Progenitor cell of endocrine pancreas (in vitro differentiated cells): ENCODE measurements at regions not wholly inside any gene's neighbourhood (a gene's known extent, or its start where the extent isn't known, plus 50 kb on each side); places are given as distances from the start of the nearest gene placed in this dataset.
"Not testable (repeated sequence)": the region's sequence is repeated elsewhere in the genome, so short reads cannot be mapped to it uniquely, and the experiment has no call there.

Source experiments
- DNase-seq: peaks from one replicate; pipeline ENCODE4 v3.0.0; 2021; ENCODE audit warnings: low spot score; ENCODE audit not compliant: unreplicated experiment
- H3K27ac Mint-ChIP-seq: 2 replicates; pipeline ENCODE4 v1.8.0; 2021; ENCODE audit warnings: mild to moderate bottlenecking, moderate library complexity, mixed read lengths
- H3K27me3 Mint-ChIP-seq: 2 replicates; pipeline ENCODE4 v1.8.0; 2021; ENCODE audit warnings: mixed read lengths
- H3K36me3 Mint-ChIP-seq: 2 replicates; pipeline ENCODE4 v1.8.0; 2022; ENCODE audit warnings: mixed read lengths; ENCODE audit not compliant: insufficient read depth
- H3K4me1 Mint-ChIP-seq: 2 replicates; pipeline ENCODE4 v1.8.0; 2021; ENCODE audit warnings: low read depth, mixed read lengths
- H3K4me3 Mint-ChIP-seq: 2 replicates; pipeline ENCODE4 v1.8.0; 2021; ENCODE audit warnings: low read depth, mild to moderate bottlenecking, moderate library complexity, mixed read lengths
- H3K9me3 Mint-ChIP-seq: 2 replicates; pipeline ENCODE4 v1.8.0; 2021; ENCODE audit warnings: low read depth, mixed read lengths
- TF ChIP-seq, protein P1 (sequence below): fragments of 200-600 bp; sonication (generic); IDR thresholded peaks from one replicate; pipeline ENCODE4 v1.5.0; 2021; ENCODE audit warnings: antibody characterized with exemption, mild to moderate bottlenecking; ENCODE audit not compliant: unreplicated experiment

DNA sequence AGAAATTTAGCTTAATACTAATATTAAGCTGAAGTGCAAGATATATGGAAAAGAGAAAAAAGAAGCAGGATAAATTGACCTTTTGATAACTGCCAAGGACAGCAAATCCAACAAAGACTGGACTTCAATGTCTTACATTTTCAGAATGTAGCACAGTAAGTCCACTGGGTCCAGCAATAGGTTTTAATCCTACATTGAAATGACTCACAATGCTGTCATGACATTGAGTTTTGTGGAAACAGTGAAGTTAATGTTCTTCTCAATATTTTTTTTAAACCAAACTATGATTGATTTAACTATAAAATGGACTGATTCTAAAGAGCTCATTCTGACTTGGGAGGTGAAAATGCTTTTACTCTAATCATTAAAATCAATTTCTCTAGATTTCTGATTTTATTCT is 166.6 kb upstream of the ZNF717 start:
- Mint-ChIP-seq H3K4me1 (no peaks in the 10 kb centered on the region), H3K9me3 (no peaks in the 10 kb centered on the region), H3K4me3 (no peak overlapping the region), H3K27me3 (no peaks in the 10 kb centered on the region), H3K36me3 (no peaks in the 10 kb centered on the region), H3K27ac (no peak overlapping the region)
- no peak for DNase-seq
- TF ChIP-seq, protein P1, sequence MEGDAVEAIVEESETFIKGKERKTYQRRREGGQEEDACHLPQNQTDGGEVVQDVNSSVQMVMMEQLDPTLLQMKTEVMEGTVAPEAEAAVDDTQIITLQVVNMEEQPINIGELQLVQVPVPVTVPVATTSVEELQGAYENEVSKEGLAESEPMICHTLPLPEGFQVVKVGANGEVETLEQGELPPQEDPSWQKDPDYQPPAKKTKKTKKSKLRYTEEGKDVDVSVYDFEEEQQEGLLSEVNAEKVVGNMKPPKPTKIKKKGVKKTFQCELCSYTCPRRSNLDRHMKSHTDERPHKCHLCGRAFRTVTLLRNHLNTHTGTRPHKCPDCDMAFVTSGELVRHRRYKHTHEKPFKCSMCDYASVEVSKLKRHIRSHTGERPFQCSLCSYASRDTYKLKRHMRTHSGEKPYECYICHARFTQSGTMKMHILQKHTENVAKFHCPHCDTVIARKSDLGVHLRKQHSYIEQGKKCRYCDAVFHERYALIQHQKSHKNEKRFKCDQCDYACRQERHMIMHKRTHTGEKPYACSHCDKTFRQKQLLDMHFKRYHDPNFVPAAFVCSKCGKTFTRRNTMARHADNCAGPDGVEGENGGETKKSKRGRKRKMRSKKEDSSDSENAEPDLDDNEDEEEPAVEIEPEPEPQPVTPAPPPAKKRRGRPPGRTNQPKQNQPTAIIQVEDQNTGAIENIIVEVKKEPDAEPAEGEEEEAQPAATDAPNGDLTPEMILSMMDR, result no peak

DNA sequence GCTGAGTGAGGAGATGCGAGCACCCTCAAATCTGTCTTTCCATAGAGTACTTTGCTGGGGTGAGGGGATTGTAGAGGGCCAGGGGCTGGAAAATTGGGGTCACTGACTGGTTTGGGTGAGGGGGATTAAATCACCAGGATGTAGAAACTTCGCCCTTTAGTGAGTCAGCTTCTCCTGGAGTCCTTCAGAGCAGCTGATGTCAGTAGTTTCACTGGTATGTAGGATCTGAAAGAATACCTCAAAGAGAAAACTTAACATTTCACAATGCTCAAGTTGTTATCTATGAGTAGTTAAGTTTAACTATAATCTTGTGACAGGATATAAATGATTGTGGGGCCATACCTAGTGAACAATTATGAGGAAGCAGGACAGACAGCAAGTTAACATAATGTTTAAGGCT is 174.7 kb upstream of the ZNF717 start:
- H3K36me3 Mint-ChIP-seq, H3K4me1 Mint-ChIP-seq, H3K27ac Mint-ChIP-seq, H3K4me3 Mint-ChIP-seq, DNase-seq, H3K27me3 Mint-ChIP-seq, H3K9me3 Mint-ChIP-seq: not testable (repeated sequence)

DNA sequence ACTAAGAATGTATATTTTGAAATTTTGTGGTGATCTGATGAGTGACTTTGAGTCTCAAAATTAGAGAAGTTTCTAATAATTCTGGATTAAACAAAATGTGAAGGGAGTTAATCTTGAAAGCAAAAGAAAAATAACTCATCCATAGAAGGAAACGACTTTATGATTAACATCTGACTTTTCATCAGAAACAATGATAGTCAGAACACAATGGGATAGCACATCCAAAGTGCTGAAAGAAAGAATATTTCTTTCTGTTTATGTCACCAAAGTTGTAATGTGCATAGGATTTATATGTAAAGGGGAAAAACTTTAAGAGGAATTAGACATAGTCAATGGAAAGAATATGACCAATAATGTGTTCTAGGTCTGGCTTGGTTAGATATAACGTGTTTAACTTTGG is 176.7 kb upstream of the ZNF717 start:
- H3K27ac Mint-ChIP-seq, H3K9me3 Mint-ChIP-seq, H3K4me3 Mint-ChIP-seq, H3K27me3 Mint-ChIP-seq, H3K36me3 Mint-ChIP-seq, H3K4me1 Mint-ChIP-seq, DNase-seq: not testable (repeated sequence)

DNA sequence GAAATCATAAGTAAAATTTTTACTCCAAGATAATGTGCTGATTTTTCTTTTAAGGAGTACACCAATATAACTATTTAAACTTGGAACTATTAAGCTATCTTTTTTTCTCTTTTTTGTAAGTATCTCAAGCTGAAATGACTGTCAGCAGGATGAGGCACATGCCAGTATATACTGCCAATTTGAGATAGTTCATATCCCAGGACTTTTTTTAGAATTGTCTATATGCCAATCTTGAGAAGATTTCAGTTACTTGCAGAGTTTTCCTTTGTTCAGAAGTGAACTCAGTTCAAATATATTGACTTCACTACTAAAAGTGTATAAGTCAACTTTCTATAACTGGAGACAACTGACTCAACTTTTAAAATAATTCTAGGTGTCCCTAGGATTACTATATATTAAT is 181.7 kb upstream of the ZNF717 start:
- no peaks in the 10 kb centered on the region for H3K27me3 Mint-ChIP-seq
- H3K36me3 Mint-ChIP-seq, result no peaks in the 10 kb centered on the region
- H3K4me3 Mint-ChIP-seq, result no peak overlapping the region
- no peak for DNase-seq
- H3K27ac Mint-ChIP-seq, result no peak overlapping the region
- H3K4me1 Mint-ChIP-seq, result no peaks in the 10 kb centered on the region
- H3K9me3 Mint-ChIP-seq, result peaks cover 8% of the 10 kb centered on the region
- TF ChIP-seq, protein P1, result no peak

DNA sequence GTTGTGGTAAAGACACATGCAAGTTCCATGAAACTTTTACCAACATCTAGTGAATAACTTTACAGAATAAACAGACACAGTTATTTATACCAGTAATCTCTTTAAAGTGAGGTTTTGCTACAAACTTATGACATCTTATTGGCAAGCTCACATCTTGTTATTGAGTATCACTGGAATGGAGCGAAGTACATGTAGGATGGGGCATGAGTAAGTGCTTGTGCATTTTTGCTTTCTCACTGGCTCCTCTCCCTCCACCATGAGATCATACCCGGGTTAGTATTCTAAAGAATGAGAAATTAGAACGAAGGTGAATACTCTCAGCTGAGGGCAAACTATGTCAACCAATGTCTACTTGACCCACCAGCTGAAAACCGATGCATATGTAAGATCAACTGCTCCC is 193.3 kb upstream of the ZNF717 start:
- Mint-ChIP-seq H3K27ac (no peak overlapping the region), H3K9me3 (peaks cover 10% of the 10 kb centered on the region), H3K27me3 (no peaks in the 10 kb centered on the region), H3K4me3 (no peak overlapping the region), H3K4me1 (no peaks in the 10 kb centered on the region), H3K36me3 (no peaks in the 10 kb centered on the region)
- DNase-seq, result no peak
- TF ChIP-seq, protein P1, result no peak

DNA sequence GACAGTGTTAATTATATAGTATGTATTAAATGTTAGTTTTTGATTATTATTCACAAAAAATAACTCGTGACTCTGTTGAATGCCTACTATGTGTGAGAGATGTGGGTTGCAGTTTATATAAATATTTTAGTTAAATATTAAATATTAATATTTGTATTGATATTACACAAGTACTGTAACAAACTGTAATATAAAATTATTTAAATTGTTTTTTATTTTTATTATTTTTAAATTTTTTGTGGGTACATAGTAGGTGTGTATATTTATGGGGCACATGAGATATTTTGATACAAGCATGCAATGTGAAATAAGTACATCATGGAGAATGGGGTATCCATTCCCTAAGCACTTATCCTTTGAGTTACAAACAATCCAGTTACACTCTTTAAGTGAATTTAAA is 196.1 kb upstream of the ZNF717 start:
- Mint-ChIP-seq H3K4me3 (no peak overlapping the region), H3K27ac (no peak overlapping the region), H3K36me3 (no peaks in the 10 kb centered on the region), H3K27me3 (no peaks in the 10 kb centered on the region), H3K4me1 (no peaks in the 10 kb centered on the region), H3K9me3 (peaks cover 5% of the 10 kb centered on the region)
- TF ChIP-seq, protein P1, result no peak
- DNase-seq, result no peak
